ENCODE measurements at regions not wholly inside any gene's neighbourhood (a gene's known extent, or its start where the extent isn't known, plus 50 kb on each side); places are given as distances from the start of the nearest gene placed in this dataset.

DNA sequence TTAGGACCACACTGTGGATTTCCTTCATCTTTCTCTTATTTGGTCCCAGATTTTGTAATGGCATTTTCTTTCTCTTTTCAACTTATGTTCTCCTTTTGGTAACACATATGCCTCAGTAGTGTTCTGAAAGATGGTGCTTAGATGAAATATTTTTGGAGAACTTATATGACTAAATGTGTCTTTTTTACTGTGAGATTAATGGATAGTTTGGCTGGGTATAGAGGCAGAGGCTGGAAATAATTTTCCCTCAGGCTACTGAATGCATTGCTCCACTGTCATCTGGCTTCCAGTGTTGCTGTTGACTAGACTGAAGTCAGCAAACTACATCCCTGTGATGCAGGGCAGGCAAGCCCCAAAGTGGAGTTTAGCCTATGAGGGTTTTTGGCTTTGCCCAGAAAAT lies 450.9 kb downstream of the DMAC1 start:
- H3K79me2 ChIP-seq (ENCODE audit: insufficient read depth, low read length) = no peaks in the 10 kb centered on the region
- TF ChIP-seq, protein P1, sequence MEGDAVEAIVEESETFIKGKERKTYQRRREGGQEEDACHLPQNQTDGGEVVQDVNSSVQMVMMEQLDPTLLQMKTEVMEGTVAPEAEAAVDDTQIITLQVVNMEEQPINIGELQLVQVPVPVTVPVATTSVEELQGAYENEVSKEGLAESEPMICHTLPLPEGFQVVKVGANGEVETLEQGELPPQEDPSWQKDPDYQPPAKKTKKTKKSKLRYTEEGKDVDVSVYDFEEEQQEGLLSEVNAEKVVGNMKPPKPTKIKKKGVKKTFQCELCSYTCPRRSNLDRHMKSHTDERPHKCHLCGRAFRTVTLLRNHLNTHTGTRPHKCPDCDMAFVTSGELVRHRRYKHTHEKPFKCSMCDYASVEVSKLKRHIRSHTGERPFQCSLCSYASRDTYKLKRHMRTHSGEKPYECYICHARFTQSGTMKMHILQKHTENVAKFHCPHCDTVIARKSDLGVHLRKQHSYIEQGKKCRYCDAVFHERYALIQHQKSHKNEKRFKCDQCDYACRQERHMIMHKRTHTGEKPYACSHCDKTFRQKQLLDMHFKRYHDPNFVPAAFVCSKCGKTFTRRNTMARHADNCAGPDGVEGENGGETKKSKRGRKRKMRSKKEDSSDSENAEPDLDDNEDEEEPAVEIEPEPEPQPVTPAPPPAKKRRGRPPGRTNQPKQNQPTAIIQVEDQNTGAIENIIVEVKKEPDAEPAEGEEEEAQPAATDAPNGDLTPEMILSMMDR (IDR thresholded peaks at IDR 0.05; ENCODE audit: low read length) = no peak
- TF ChIP-seq EZH2 (IDR thresholded peaks at IDR 0.05; ENCODE audit: borderline replicate concordance, low read length) = no peak
- H3K9ac ChIP-seq (ENCODE audit: low read length) = no peak overlapping the region
- H3K9me3 ChIP-seq (ENCODE audit: low read length) = no peaks in the 10 kb centered on the region
- no peak overlapping the region for H3K4me2 ChIP-seq (ENCODE audit: low read length)
- no peak overlapping the region for H3K27ac ChIP-seq (ENCODE audit: low read depth, low read length, poor library complexity, severe bottlenecking)
- H2AFZ ChIP-seq (ENCODE audit: low read length) = no peak overlapping the region
- no peaks in the 10 kb centered on the region for H3K9me2 ChIP-seq (ENCODE audit: low read depth, low read length)
- H3K36me3 ChIP-seq (ENCODE audit: insufficient read depth, low read length) = no peaks in the 10 kb centered on the region
- no peaks in the 10 kb centered on the region for H4K20me1 ChIP-seq (ENCODE audit: insufficient read depth, low read length)
- no peaks in the 10 kb centered on the region for H3K4me1 ChIP-seq (ENCODE audit: insufficient read depth, low read length, severe bottlenecking)
- H3K27me3 ChIP-seq (ENCODE audit: insufficient read depth, low read length) = no peaks in the 10 kb centered on the region; the same call in 1 of the 2 replicates
- no peaks in the 10 kb centered on the region for H3F3A ChIP-seq (ENCODE audit: insufficient read depth, low read length)
- H3K4me3 ChIP-seq (ENCODE audit: low read depth, low read length, poor library complexity, severe bottlenecking) = no peak overlapping the region

DNA sequence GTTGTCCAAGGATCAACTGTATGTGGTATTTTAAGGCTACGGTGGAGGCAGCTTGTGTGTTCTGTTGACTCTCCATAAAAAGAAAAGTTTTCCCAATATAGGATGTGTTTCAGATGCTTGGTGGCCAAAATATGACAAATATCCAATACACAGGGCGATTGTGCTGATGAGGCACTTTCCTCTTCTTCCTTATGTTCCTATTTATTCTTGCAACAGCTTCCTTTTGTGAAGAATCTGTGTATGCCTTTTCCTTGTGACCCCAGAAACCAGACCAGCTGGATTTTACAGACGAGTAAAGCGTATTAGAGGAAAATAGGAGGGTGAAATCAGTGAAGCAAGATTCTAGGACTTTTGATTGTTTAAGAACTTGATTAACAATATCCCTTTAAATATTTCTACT lies 452.0 kb downstream of the DMAC1 start:
- H3K36me3 ChIP-seq (ENCODE audit: insufficient read depth, low read length) = no peaks in the 10 kb centered on the region
- no peaks in the 10 kb centered on the region; the same call in 1 of the 2 replicates for H3K27me3 ChIP-seq (ENCODE audit: insufficient read depth, low read length)
- no peak overlapping the region for H3K9ac ChIP-seq (ENCODE audit: low read length)
- no peaks in the 10 kb centered on the region for H3K9me2 ChIP-seq (ENCODE audit: low read depth, low read length)
- H3F3A ChIP-seq (ENCODE audit: insufficient read depth, low read length) = no peaks in the 10 kb centered on the region
- no peaks in the 10 kb centered on the region for H3K79me2 ChIP-seq (ENCODE audit: insufficient read depth, low read length)
- no peaks in the 10 kb centered on the region for H3K4me1 ChIP-seq (ENCODE audit: insufficient read depth, low read length, severe bottlenecking)
- H3K27ac ChIP-seq (ENCODE audit: low read depth, low read length, poor library complexity, severe bottlenecking) = no peak overlapping the region
- no peak overlapping the region for H3K4me2 ChIP-seq (ENCODE audit: low read length)
- no peak overlapping the region for H2AFZ ChIP-seq (ENCODE audit: low read length)
- no peaks in the 10 kb centered on the region for H4K20me1 ChIP-seq (ENCODE audit: insufficient read depth, low read length)
- TF ChIP-seq, protein P1 (IDR thresholded peaks at IDR 0.05; ENCODE audit: low read length) = no peak
- no peak for TF ChIP-seq EZH2 (IDR thresholded peaks at IDR 0.05; ENCODE audit: borderline replicate concordance, low read length)
- H3K9me3 ChIP-seq (ENCODE audit: low read length) = no peaks in the 10 kb centered on the region
- H3K4me3 ChIP-seq (ENCODE audit: low read depth, low read length, poor library complexity, severe bottlenecking) = no peak overlapping the region

DNA sequence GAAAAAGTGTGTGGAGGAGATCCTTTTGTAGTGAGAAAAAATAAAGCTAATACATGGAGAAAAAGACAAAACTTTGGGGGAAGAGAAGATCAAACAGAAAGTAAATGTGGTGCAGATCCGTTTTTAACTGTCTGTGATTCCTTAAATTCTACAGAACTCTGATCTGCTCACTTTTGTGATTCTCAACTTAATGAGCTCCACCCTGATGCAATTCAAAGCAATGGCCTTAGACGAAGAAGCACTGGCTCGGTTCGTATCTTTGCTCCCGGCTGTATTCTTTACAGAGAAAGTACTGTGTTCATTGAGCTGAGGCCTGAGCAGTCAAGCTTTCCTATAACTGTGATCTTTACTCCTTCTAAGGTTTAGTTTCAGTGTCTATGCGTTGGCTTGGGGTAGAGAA lies 453.4 kb downstream of the DMAC1 start:
- no peaks in the 10 kb centered on the region; the same call in 1 of the 2 replicates for H3K27me3 ChIP-seq (ENCODE audit: insufficient read depth, low read length)
- no peaks in the 10 kb centered on the region for H3F3A ChIP-seq (ENCODE audit: insufficient read depth, low read length)
- TF ChIP-seq, protein P1 (IDR thresholded peaks at IDR 0.05; ENCODE audit: low read length) = no peak
- TF ChIP-seq EZH2 (IDR thresholded peaks at IDR 0.05; ENCODE audit: borderline replicate concordance, low read length) = no peak
- no peak overlapping the region for H3K4me3 ChIP-seq (ENCODE audit: low read depth, low read length, poor library complexity, severe bottlenecking)
- H3K27ac ChIP-seq (ENCODE audit: low read depth, low read length, poor library complexity, severe bottlenecking) = no peak overlapping the region
- H3K4me1 ChIP-seq (ENCODE audit: insufficient read depth, low read length, severe bottlenecking) = no peaks in the 10 kb centered on the region
- no peak overlapping the region for H2AFZ ChIP-seq (ENCODE audit: low read length)
- H3K4me2 ChIP-seq (ENCODE audit: low read length) = no peak overlapping the region
- H3K9me2 ChIP-seq (ENCODE audit: low read depth, low read length) = no peaks in the 10 kb centered on the region
- no peaks in the 10 kb centered on the region for H3K79me2 ChIP-seq (ENCODE audit: insufficient read depth, low read length)
- H4K20me1 ChIP-seq (ENCODE audit: insufficient read depth, low read length) = no peaks in the 10 kb centered on the region
- H3K36me3 ChIP-seq (ENCODE audit: insufficient read depth, low read length) = no peaks in the 10 kb centered on the region
- H3K9ac ChIP-seq (ENCODE audit: low read length) = no peak overlapping the region
- H3K9me3 ChIP-seq (ENCODE audit: low read length) = no peaks in the 10 kb centered on the region
